PFSK-1 (cell line): ENCODE measurements at regions not wholly inside any gene's neighbourhood (a gene's known extent, or its start where the extent isn't known, plus 50 kb on each side); places are given as distances from the start of the nearest gene placed in this dataset.

Experiments
- FOXP2 ChIP-seq: optimal IDR thresholded peaks from 2 replicates; pipeline ENCODE3; 2011; ENCODE audit warnings: borderline replicate concordance, control low read depth, inconsistent platforms; ENCODE audit not compliant: insufficient read depth; ENCODE audit errors: extremely low read length, extremely low read depth
- POLR2AphosphoS5 ChIP-seq: IDR thresholded peaks from 2 replicates; pipeline ENCODE4 v1.6.1; 2012; ENCODE audit warnings: low read depth, mild to moderate bottlenecking, control low read depth, low read length, moderate library complexity
- REST ChIP-seq, 2 experiments: IDR thresholded peaks; 2 replicates each; pipeline versions ENCODE4 v1.6.1 to v1.8.0; 2011 to 2012; ENCODE audit warnings: low read depth in 2 of 2, low read length in 2 of 2, control low read depth in 1 of 2, inconsistent platforms in 1 of 2, mild to moderate bottlenecking in 1 of 2, moderate library complexity in 1 of 2; ENCODE audit not compliant: insufficient read depth in 1 of 2
- SIN3A ChIP-seq: IDR thresholded peaks from 2 replicates; pipeline ENCODE4 v1.6.1; 2012; ENCODE audit warnings: mild to moderate bottlenecking, low read length, moderate library complexity, borderline replicate concordance; ENCODE audit not compliant: insufficient read depth
- TAF1 ChIP-seq: IDR thresholded peaks from 2 replicates; pipeline ENCODE4 v1.6.1; 2012; ENCODE audit warnings: low read length, control low read depth, borderline replicate concordance; ENCODE audit not compliant: insufficient read depth

- TF ChIP-seq POLR2AphosphoS5: no peak
- TF ChIP-seq TAF1: no peak
- TF ChIP-seq SIN3A: no peak
- no peak for TF ChIP-seq FOXP2
- TF ChIP-seq REST (IDR thresholded peaks at IDR 0.05; ENCODE audit: insufficient read depth in 1 of 2, low read depth in 2 of 2, low read length in 2 of 2): no peak
Observed at GRCh38 chr5:82466986-82467561, 188.9 kb upstream of the RPS23 start.

DNA sequence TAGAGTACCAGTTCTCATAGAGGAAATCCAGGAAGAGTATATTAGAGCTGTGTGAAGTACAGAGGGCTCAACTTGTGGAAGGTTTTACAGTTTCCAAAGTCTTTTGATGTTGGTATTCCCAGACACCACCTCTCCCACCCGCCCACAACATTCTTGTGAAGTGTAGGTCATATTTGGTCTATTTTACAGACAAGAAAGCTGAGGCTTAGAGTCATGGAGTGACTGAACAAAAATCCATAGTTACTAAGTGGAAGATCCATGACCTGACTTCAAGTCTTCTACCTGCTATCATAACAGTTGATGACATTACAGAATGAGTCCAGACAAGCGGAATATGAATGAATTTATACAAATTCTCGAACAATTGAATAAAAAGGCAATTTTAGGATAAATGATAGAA is 187.1 kb upstream of the RPS23 start:
- TF ChIP-seq POLR2AphosphoS5: no peak
- TF ChIP-seq REST (IDR thresholded peaks at IDR 0.05; ENCODE audit: insufficient read depth in 1 of 2, low read depth in 2 of 2, low read length in 2 of 2): no peak
- no peak for TF ChIP-seq TAF1
- TF ChIP-seq SIN3A: no peak
- no peak for TF ChIP-seq FOXP2

- TF ChIP-seq TAF1 (no peak), REST (IDR thresholded peaks at IDR 0.05; ENCODE audit: insufficient read depth in 1 of 2, low read depth in 2 of 2, low read length in 2 of 2) (no peak), SIN3A (no peak), POLR2AphosphoS5 (no peak), FOXP2 (no peak)
Observed at GRCh38 chr5:82459626-82460025, 181.5 kb upstream of the RPS23 start.

DNA sequence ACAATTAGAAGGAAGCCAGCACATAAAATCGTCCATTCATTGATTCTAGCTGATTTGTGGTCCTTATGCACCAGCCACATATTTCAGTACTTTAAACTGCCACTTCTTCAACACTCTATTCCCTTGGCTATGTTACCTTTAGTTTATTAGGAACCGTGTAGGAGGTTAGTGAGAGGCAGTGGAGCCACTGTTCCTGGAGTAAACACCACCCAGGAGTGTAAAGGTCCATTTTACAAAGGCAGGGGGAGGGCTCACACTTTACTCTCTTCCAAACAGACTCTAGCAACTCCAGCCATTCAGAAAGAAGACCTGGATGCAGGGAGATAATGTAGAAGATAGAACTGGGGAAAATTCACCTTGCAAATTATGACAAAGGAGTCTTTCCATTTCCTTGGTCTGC is 170.2 kb upstream of the RPS23 start:
- TF ChIP-seq TAF1 (no peak), REST (IDR thresholded peaks at IDR 0.05; ENCODE audit: insufficient read depth in 1 of 2, low read depth in 2 of 2, low read length in 2 of 2) (no peak), FOXP2 (no peak), POLR2AphosphoS5 (no peak), SIN3A (no peak)

DNA sequence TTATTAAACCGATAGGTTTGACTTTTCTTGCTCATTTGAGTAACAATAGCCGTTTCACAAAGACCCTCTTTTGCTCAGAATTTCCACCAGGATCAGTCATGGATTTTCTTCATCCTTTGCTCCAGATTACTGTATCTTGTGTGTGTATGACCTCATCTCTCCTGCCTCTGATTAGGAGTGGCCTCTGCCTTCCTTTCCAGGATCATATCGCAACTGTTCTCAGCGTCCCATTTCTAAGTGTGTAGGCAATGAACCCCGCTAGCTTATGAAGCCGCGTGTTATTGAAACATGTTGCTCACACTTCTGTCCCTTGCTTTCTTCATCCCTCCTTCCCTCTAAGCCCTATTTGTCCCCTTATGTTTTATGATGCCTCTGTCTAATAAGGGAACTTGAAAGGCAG is 169.8 kb upstream of the RPS23 start:
- TF ChIP-seq REST (IDR thresholded peaks at IDR 0.05; ENCODE audit: insufficient read depth in 1 of 2, low read depth in 2 of 2, low read length in 2 of 2): no peak
- no peak for TF ChIP-seq SIN3A
- TF ChIP-seq POLR2AphosphoS5: no peak
- TF ChIP-seq TAF1: no peak
- TF ChIP-seq FOXP2: no peak
